Vagina (tissue), 2 donors: ENCODE measurements at regions not wholly inside any gene's neighbourhood (a gene's known extent, or its start where the extent isn't known, plus 50 kb on each side); places are given as distances from the start of the nearest gene placed in this dataset.

Source experiments
- DNase-seq, 2 donors: peaks; one replicate each; pipeline ENCODE4 v3.0.0-alpha.2; 2017; ENCODE audit errors: extremely low spot score in 2 of 2
- H3K27ac ChIP-seq: fragments of 200-600 bp; sonication (generic); one replicate; pipeline ENCODE4 v1.5.1; 2019
- H3K27me3 ChIP-seq: fragments of 200-600 bp; sonication (generic); one replicate; pipeline ENCODE4 v1.5.1; 2019
- H3K36me3 ChIP-seq, 2 donors: fragments of 200-600 bp; sonication (generic); one replicate each; pipeline ENCODE4 v1.5.1; 2017 to 2019
- H3K4me1 ChIP-seq: fragments of 200-600 bp; sonication (generic); one replicate; pipeline ENCODE4 v1.5.1; 2019
- H3K4me3 ChIP-seq, 2 donors: fragments of 200-600 bp; sonication (generic); 1 replicate in 1 of 2; 2 replicates in 1 of 2; pipeline ENCODE4 v1.5.1; 2016 to 2019
- H3K9me3 ChIP-seq: fragments of 200-600 bp; sonication (generic); one replicate; pipeline ENCODE4 v1.5.1; 2019
- CTCF ChIP-seq, 3 experiments: fragments of 450-650 bp in 2 of 3; fragments of 200-600 bp in 1 of 3; sonication (generic) in 1 of 3; IDR thresholded peaks; one replicate each; pipeline ENCODE4 v1.5.1; 2017 to 2019; ENCODE audit warnings: antibody characterized with exemption in 3 of 3, mild to moderate bottlenecking in 2 of 3, moderate library complexity in 2 of 3
- POLR2A ChIP-seq, 2 donors: fragments of 450-650 bp; IDR thresholded peaks; one replicate each; pipeline ENCODE4 v1.6.1; 2017; ENCODE audit warnings: antibody characterized with exemption in 2 of 2, mild to moderate bottlenecking in 2 of 2, moderate library complexity in 2 of 2
- POLR2AphosphoS5 ChIP-seq, 2 donors: sonication (generic); formaldehyde crosslinking; IDR thresholded peaks; one replicate each; pipeline ENCODE4 v1.9.0; 2017; ENCODE audit warnings: antibody characterized with exemption in 2 of 2, mild to moderate bottlenecking in 2 of 2, low read depth in 1 of 2; ENCODE audit not compliant: insufficient read depth in 1 of 2
- intact Hi-C: fragments of 100-400 bp; cut with DNase I; formaldehyde crosslinking; loops from one replicate; pipeline ENCODE4 v1.15.1; 2023

DNA sequence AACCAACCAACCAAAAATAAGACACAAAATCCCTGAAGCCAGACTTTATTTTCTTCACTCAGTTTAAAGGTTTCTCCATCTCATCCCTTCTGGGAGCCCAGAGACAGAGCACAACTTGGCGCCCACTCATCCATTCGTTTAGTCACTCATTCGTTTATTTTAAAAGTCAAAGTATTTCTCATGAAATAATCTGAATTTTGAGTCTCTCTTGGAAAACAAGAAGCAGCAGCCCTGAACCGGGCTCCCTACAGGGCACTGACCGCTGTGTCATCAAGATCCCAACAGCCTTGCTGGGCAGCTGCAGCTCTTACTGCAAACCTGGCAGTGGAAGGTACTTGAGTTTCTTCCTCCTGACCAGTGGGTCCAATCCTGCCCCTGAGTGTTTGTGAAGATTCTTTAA, 171.6 kb downstream of the THBS2 start:
- no peak for DNase-seq
- Histone ChIP-seq H3K36me3 (no peaks in the 10 kb centered on the region), H3K27ac (no peak overlapping the region), H3K4me3 (no peak overlapping the region), H3K4me1 (no peaks in the 10 kb centered on the region), H3K9me3 (no peaks in the 10 kb centered on the region), H3K27me3 (no peaks in the 10 kb centered on the region)
- TF ChIP-seq POLR2AphosphoS5 (IDR thresholded peaks at IDR 0.05; ENCODE audit: insufficient read depth in 1 of 2, low read depth in 1 of 2) (no peak), POLR2A (IDR thresholded peaks at IDR 0.05) (no peak), CTCF (IDR thresholded peaks at IDR 0.05) (no peak)
- intact Hi-C loops = no loop called here

DNA sequence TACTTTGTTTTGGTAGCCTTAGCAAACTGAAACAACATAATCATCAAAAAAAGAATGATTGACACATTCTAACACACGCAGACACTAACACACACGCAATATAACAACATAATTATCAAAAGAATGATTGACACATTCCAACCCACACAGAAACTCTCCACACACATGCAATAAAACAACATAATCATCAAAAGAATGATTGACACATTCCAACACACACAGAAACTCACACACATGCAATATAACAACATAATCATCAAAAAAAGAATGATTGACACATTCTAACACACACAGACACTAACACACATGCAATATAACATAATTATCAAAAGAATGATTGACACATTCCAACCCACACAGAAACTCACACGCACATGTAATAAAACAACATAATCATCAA, 172.4 kb downstream of the THBS2 start:
- Histone ChIP-seq H3K36me3 (no peaks in the 10 kb centered on the region), H3K4me1 (no peaks in the 10 kb centered on the region), H3K4me3 (no peak overlapping the region), H3K27me3 (no peaks in the 10 kb centered on the region), H3K9me3 (no peaks in the 10 kb centered on the region), H3K27ac (no peak overlapping the region)
- DNase-seq = no peak
- TF ChIP-seq POLR2A (IDR thresholded peaks at IDR 0.05) (no peak), POLR2AphosphoS5 (IDR thresholded peaks at IDR 0.05; ENCODE audit: insufficient read depth in 1 of 2, low read depth in 1 of 2) (no peak), CTCF (IDR thresholded peaks at IDR 0.05) (no peak)
- intact Hi-C loops = no loop called here

DNA sequence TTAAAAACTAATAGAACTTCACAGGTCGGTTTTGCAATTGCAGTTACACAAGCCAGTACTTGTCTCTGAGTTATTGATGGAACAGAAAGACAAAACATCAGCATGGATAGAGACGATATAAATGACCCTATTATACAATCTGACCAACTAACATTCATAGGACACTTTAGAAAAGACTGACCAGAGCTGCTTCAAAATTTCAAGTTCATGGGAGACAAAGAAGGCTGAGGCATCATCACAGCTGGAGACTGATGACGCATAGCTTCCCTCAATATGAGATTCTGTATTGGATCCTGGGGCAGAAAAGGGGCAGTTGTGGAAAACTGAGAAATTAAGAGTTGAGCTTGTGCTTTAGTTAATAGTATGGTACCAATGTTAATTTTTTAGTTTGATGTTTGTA, 174.0 kb downstream of the THBS2 start:
- TF ChIP-seq POLR2A (IDR thresholded peaks at IDR 0.05) (no peak), CTCF (IDR thresholded peaks at IDR 0.05) (no peak), POLR2AphosphoS5 (IDR thresholded peaks at IDR 0.05; ENCODE audit: insufficient read depth in 1 of 2, low read depth in 1 of 2) (no peak)
- intact Hi-C loops = no loop called here
- Histone ChIP-seq H3K9me3 (no peaks in the 10 kb centered on the region), H3K27me3 (no peaks in the 10 kb centered on the region), H3K27ac (no peak overlapping the region), H3K4me1 (peaks cover 4% of the 10 kb centered on the region), H3K36me3 (no peaks in the 10 kb centered on the region), H3K4me3 (no peak overlapping the region)
- no peak for DNase-seq

GRCh38 chr6:169078399-169079145, 175.1 kb downstream of the THBS2 start:
- no peak overlapping the region for H3K27ac ChIP-seq
- no peaks in the 10 kb centered on the region for H3K36me3 ChIP-seq
- TF ChIP-seq CTCF (IDR thresholded peaks at IDR 0.05) (no peak), POLR2AphosphoS5 (IDR thresholded peaks at IDR 0.05; ENCODE audit: insufficient read depth in 1 of 2, low read depth in 1 of 2) (no peak), POLR2A (IDR thresholded peaks at IDR 0.05) (no peak)
- no peaks in the 10 kb centered on the region for H3K9me3 ChIP-seq
- no peak overlapping the region for H3K4me3 ChIP-seq
- H3K4me1 ChIP-seq = peaks cover 12% of the 10 kb centered on the region
- intact Hi-C loops = no loop called here
- H3K27me3 ChIP-seq = no peaks in the 10 kb centered on the region
- DNase-seq = no peak

GRCh38 chr6:169075915-169076654, 177.6 kb downstream of the THBS2 start:
- no peak for TF ChIP-seq POLR2AphosphoS5 (IDR thresholded peaks at IDR 0.05; ENCODE audit: insufficient read depth in 1 of 2, low read depth in 1 of 2)
- TF ChIP-seq CTCF (IDR thresholded peaks at IDR 0.05) = no peak
- TF ChIP-seq POLR2A (IDR thresholded peaks at IDR 0.05) = no peak
- peaks cover 32% of the 10 kb centered on the region for H3K4me1 ChIP-seq
- peak overlapping the region; percentile 66 for H3K27ac ChIP-seq
- no peaks in the 10 kb centered on the region for H3K9me3 ChIP-seq
- peak overlapping the region; percentile 1 for H3K4me3 ChIP-seq
- H3K36me3 ChIP-seq = no peaks in the 10 kb centered on the region
- H3K27me3 ChIP-seq = no peaks in the 10 kb centered on the region
- intact Hi-C loops = no loop called here
- DNase-seq = no peak
